Spleen (tissue), 7 donors: ENCODE measurements at regions not wholly inside any gene's neighbourhood (a gene's known extent, or its start where the extent isn't known, plus 50 kb on each side); places are given as distances from the start of the nearest gene placed in this dataset.

ENCODE experiments used
- CTCF ChIP-seq, 11 experiments: fragments of 200-600 bp in 7 of 11; fragments of 450-650 bp in 4 of 11; sonication (generic) in 4 of 11; IDR thresholded peaks in 8 of 11; conservative IDR thresholded peaks in 3 of 11; 1 replicate in 7 of 11; 2 replicates in 4 of 11; pipeline versions ENCODE4 v1.4.0 to v1.8.0; 2016 to 2021; ENCODE audit warnings: antibody characterized with exemption in 11 of 11, inconsistent platforms in 4 of 11, mild to moderate bottlenecking in 1 of 11
- POLR2A ChIP-seq, 3 donors: fragments of 450-650 bp; IDR thresholded peaks; one replicate each; pipeline ENCODE4 v1.5.1; 2017; ENCODE audit warnings: antibody characterized with exemption in 3 of 3, mild to moderate bottlenecking in 1 of 3
- POLR2AphosphoS5 ChIP-seq, 3 donors: sonication (generic); formaldehyde crosslinking; IDR thresholded peaks; one replicate each; pipeline ENCODE4 v1.5.1; 2017; ENCODE audit warnings: antibody characterized with exemption in 3 of 3
- donor health status: DM: no; HTN: no; CAD: no; lungs with moderate emphysema.
- donor health status: DM: no; HTN: no; CAD: no.
- donor health status: DM: no; HTN: no; CAD: no.

- TF ChIP-seq CTCF (IDR thresholded peaks at IDR 0.05 in 8 of 11, conservative IDR thresholded peaks at IDR 0.05 in 3 of 11) (no peak), POLR2AphosphoS5 (IDR thresholded peaks at IDR 0.05) (no peak), POLR2A (IDR thresholded peaks at IDR 0.05) (no peak)
These were observed 132.6 kb downstream of the DIPK2A start for GRCh38 chr3:144104186-144104585.
